ENCODE measurements at regions not wholly inside any gene's neighbourhood (a gene's known extent, or its start where the extent isn't known, plus 50 kb on each side); places are given as distances from the start of the nearest gene placed in this dataset.
"Not testable (repeated sequence)": the region's sequence is repeated elsewhere in the genome, so short reads cannot be mapped to it uniquely, and the experiment has no call there.

- Histone ChIP-seq H3K36me3 (no peaks in the 10 kb centered on the region), H3K9me3 (no peaks in the 10 kb centered on the region), H3K27me3 (replicated peaks; ENCODE audit: insufficient read depth) (no peaks in the 10 kb centered on the region), H3K27ac (peak overlapping the region; percentile 65 to 74), H3K4me3 (peak overlapping the region; percentile 14 to 25), H3K4me1 (replicated peaks) (no peaks in the 10 kb centered on the region)
- WGBS = 15% methylated on average over 6 of the region's 6 CpGs
- DNase-seq (ENCODE audit: low spot score) = no peak
- no peak for TF ChIP-seq CTCF (IDR thresholded peaks at IDR 0.05)
- TF ChIP-seq POLR2A (IDR thresholded peaks at IDR 0.05) = no peak
- TF ChIP-seq POLR2AphosphoS5 (IDR thresholded peaks at IDR 0.05) = no peak
- intact Hi-C loops (cut with DNase I) = no loop called here
These were observed 189.8 kb downstream of the USP22 start for GRCh38 chr17:20852990-20853370.

GRCh38 chr17:20855910-20856470 is 186.8 kb downstream of the USP22 start:
- intact Hi-C loops (cut with DNase I); H3K4me3 ChIP-seq; H3K4me1 ChIP-seq (replicated peaks); H3K27ac ChIP-seq; H3K9me3 ChIP-seq; H3K36me3 ChIP-seq; DNase-seq (ENCODE audit: low spot score); H3K27me3 ChIP-seq (replicated peaks; ENCODE audit: insufficient read depth): not testable (repeated sequence)
- WGBS = 92% methylated on average over 2 of the region's 2 CpGs

GRCh38 chr17:20866444-20867209 is 176.2 kb downstream of the USP22 start:
- H3K27ac ChIP-seq; intact Hi-C loops (cut with DNase I); H3K4me1 ChIP-seq (replicated peaks); H3K27me3 ChIP-seq (replicated peaks; ENCODE audit: insufficient read depth); H3K4me3 ChIP-seq; DNase-seq (ENCODE audit: low spot score); H3K9me3 ChIP-seq; H3K36me3 ChIP-seq: not testable (repeated sequence)
- WGBS = 92% methylated on average over 17 of the region's 17 CpGs

GRCh38 chr17:20867436-20867937 is 175.3 kb downstream of the USP22 start:
- DNase-seq (ENCODE audit: low spot score); H3K9me3 ChIP-seq; H3K27ac ChIP-seq; H3K36me3 ChIP-seq; H3K4me1 ChIP-seq (replicated peaks); H3K27me3 ChIP-seq (replicated peaks; ENCODE audit: insufficient read depth); H3K4me3 ChIP-seq; intact Hi-C loops (cut with DNase I): not testable (repeated sequence)
- 78% methylated on average over 6 of the region's 6 CpGs for WGBS

- H3K36me3 ChIP-seq; H3K4me3 ChIP-seq; H3K27ac ChIP-seq; H3K27me3 ChIP-seq (replicated peaks; ENCODE audit: insufficient read depth); H3K4me1 ChIP-seq (replicated peaks); H3K9me3 ChIP-seq; intact Hi-C loops (cut with DNase I); DNase-seq (ENCODE audit: low spot score): not testable (repeated sequence)
- WGBS = 94% methylated on average over 25 of the region's 25 CpGs
These were observed 174.7 kb downstream of the USP22 start for GRCh38 chr17:20867938-20868661.

- H3K4me3 ChIP-seq; H3K36me3 ChIP-seq; DNase-seq (ENCODE audit: low spot score); intact Hi-C loops (cut with DNase I); H3K4me1 ChIP-seq (replicated peaks); H3K27ac ChIP-seq; H3K27me3 ChIP-seq (replicated peaks; ENCODE audit: insufficient read depth); H3K9me3 ChIP-seq: not testable (repeated sequence)
- 91% methylated on average over 8 of the region's 8 CpGs for WGBS
These were observed 174.2 kb downstream of the USP22 start for GRCh38 chr17:20868662-20869007.

- H3K27me3 ChIP-seq (replicated peaks; ENCODE audit: insufficient read depth); DNase-seq (ENCODE audit: low spot score); intact Hi-C loops (cut with DNase I); H3K36me3 ChIP-seq; H3K4me1 ChIP-seq (replicated peaks); H3K27ac ChIP-seq; H3K9me3 ChIP-seq; H3K4me3 ChIP-seq: not testable (repeated sequence)
- WGBS = 69% methylated on average over 4 of the region's 4 CpGs
These were observed 169.6 kb downstream of the USP22 start for GRCh38 chr17:20873173-20873572.

- intact Hi-C loops (cut with DNase I); DNase-seq (ENCODE audit: low spot score); H3K9me3 ChIP-seq; H3K27ac ChIP-seq; H3K4me3 ChIP-seq; H3K27me3 ChIP-seq (replicated peaks; ENCODE audit: insufficient read depth); H3K4me1 ChIP-seq (replicated peaks); H3K36me3 ChIP-seq: not testable (repeated sequence)
- WGBS = 79% methylated on average over 5 of the region's 5 CpGs
These were observed 169.0 kb downstream of the USP22 start for GRCh38 chr17:20873688-20874328.

- WGBS = 93% methylated on average over 1 of the region's 1 CpG
- not testable (repeated sequence) for H3K4me3 ChIP-seq, H3K9me3 ChIP-seq
These were observed 165.4 kb downstream of the USP22 start for GRCh38 chr17:20877384-20877783.

More at GRCh38 chr17:20877384-20877783, 165.4 kb downstream of the USP22 start:
- H3K27ac ChIP-seq; H3K4me1 ChIP-seq (replicated peaks); H3K36me3 ChIP-seq; DNase-seq (ENCODE audit: low spot score); intact Hi-C loops (cut with DNase I); H3K27me3 ChIP-seq (replicated peaks; ENCODE audit: insufficient read depth): not testable (repeated sequence)

Measured in prostate gland (tissue), 2 donors.